ENCODE measurements at regions not wholly inside any gene's neighbourhood (a gene's known extent, or its start where the extent isn't known, plus 50 kb on each side); places are given as distances from the start of the nearest gene placed in this dataset.
A peak's percentile ranks its signal among the peaks of the same experiment; 100 is the strongest.
"Not testable (repeated sequence)": the region's sequence is repeated elsewhere in the genome, so short reads cannot be mapped to it uniquely, and the experiment has no call there.

- Histone ChIP-seq H3K4me3 (ENCODE audit: low read depth, low read length) (no peak overlapping the region), H3K9ac (ENCODE audit: low read length) (no peak overlapping the region), H3K27me3 (ENCODE audit: control insufficient read depth, insufficient read depth, low read length) (no peaks in the 10 kb centered on the region), H3K36me3 (ENCODE audit: control insufficient read depth, insufficient read depth, low read length) (no peaks in the 10 kb centered on the region), H3K4me1 (ENCODE audit: control insufficient read depth, insufficient read depth, low read length) (peaks cover 4% of the 10 kb centered on the region; the same call in 1 of the 2 replicates), H3K9me3 (ENCODE audit: control insufficient read depth, insufficient read depth, low read depth, low read length) (peaks cover 17% of the 10 kb centered on the region), H3K27ac (ENCODE audit: low read depth, low read length) (no peak overlapping the region)
These were observed 72.7 kb upstream of the SLC4A7 start for GRCh38 chr3:27556887-27557286.

GRCh38 chr3:27554706-27555105 is 70.5 kb upstream of the SLC4A7 start:
- Histone ChIP-seq H3K9me3 (ENCODE audit: control insufficient read depth, insufficient read depth, low read depth, low read length) (peaks cover 22% of the 10 kb centered on the region), H3K4me1 (ENCODE audit: control insufficient read depth, insufficient read depth, low read length) (peaks cover 1% of the 10 kb centered on the region; the same call in 1 of the 2 replicates), H3K27me3 (ENCODE audit: control insufficient read depth, insufficient read depth, low read length) (no peaks in the 10 kb centered on the region), H3K27ac (ENCODE audit: low read depth, low read length) (no peak overlapping the region), H3K36me3 (ENCODE audit: control insufficient read depth, insufficient read depth, low read length) (no peaks in the 10 kb centered on the region), H3K9ac (ENCODE audit: low read length) (no peak overlapping the region), H3K4me3 (ENCODE audit: low read depth, low read length) (no peak overlapping the region)

DNA sequence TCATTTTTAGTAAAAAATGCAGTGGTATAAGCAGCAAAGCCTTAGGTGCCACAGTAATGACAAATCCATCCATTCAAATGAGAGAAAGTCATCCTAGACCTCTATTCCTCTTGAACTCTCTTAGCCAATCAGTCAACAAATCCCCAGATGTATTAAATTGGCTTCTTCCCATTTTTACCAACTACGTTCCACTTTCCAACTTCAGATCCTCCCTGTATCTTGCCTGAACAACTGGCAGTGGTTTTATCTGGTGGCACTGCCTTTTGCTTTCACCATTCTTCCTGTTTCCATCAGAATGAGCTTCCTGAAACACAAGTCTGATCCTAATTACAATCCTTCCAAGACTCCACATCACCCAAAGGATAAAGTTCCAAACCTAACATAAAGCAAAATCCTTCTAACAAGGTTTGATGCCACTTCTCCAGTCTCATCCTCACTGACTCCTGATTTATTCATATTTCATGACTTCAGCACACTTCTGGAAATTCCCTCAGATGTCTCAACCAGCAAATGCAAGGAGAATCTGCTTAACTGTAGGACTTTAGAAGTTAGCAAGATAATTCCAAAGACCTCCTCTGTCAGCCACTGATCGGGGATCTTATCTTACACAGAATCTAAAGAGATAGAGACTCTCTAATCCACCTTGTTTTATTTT is 69.8 kb upstream of the SLC4A7 start:
- Histone ChIP-seq H3K4me1 (ENCODE audit: control insufficient read depth, insufficient read depth, low read length) (no peaks in the 10 kb centered on the region), H3K4me3 (ENCODE audit: low read depth, low read length) (no peak overlapping the region), H3K9ac (ENCODE audit: low read length) (no peak overlapping the region), H3K27me3 (ENCODE audit: control insufficient read depth, insufficient read depth, low read length) (no peaks in the 10 kb centered on the region), H3K9me3 (ENCODE audit: control insufficient read depth, insufficient read depth, low read depth, low read length) (peaks cover 22% of the 10 kb centered on the region), H3K36me3 (ENCODE audit: control insufficient read depth, insufficient read depth, low read length) (no peaks in the 10 kb centered on the region), H3K27ac (ENCODE audit: low read depth, low read length) (no peak overlapping the region)

DNA sequence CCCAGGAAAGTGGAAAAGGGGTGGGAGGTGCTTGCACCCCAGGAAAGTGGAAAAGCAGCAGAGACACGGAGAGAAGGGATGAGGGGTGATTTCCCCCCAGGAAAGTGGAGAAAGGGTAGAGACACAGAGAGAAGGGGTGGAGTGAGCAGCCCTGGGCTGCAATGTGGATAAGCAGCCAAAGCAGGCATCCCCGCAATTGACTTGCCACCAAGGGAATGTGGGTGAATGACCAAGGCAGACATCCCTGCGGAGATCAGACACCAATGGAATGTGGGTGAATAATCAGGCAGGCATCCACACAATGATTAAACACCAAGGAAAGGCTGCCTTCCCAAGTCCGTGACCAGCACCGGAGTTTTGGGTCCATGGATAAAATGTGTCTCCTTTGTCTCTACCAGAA is 68.5 kb upstream of the SLC4A7 start:
- not testable (repeated sequence) for H3K27ac ChIP-seq (ENCODE audit: low read depth, low read length); H3K9ac ChIP-seq (ENCODE audit: low read length); H3K4me3 ChIP-seq (ENCODE audit: low read depth, low read length); H3K27me3 ChIP-seq (ENCODE audit: control insufficient read depth, insufficient read depth, low read length); H3K4me1 ChIP-seq (ENCODE audit: control insufficient read depth, insufficient read depth, low read length); H3K36me3 ChIP-seq (ENCODE audit: control insufficient read depth, insufficient read depth, low read length)
- peaks cover 22% of the 10 kb centered on the region for H3K9me3 ChIP-seq (ENCODE audit: control insufficient read depth, insufficient read depth, low read depth, low read length)

DNA sequence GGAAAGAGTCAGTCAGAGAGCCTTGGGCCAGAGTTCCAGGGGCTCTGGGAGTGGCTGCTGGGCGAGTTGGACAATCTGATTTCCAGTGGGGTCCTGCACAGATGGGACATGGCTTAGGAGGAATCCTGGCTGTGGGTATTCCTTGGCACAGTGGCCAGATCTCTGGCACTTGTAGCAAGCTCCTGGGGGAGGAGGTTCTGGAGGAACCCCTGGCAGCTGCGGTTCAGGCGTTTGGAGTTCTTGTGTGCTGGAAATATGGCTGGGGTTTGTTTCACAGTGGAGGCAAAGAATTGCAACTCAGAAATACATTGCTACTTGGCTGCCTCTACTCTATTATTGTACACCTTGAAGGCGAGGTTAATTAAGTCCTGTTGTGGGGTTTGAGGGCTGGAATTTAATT is 67.2 kb upstream of the SLC4A7 start:
- H3K27ac ChIP-seq (ENCODE audit: low read depth, low read length); H3K4me1 ChIP-seq (ENCODE audit: control insufficient read depth, insufficient read depth, low read length): not testable (repeated sequence)
- peaks cover 22% of the 10 kb centered on the region for H3K9me3 ChIP-seq (ENCODE audit: control insufficient read depth, insufficient read depth, low read depth, low read length)

DNA sequence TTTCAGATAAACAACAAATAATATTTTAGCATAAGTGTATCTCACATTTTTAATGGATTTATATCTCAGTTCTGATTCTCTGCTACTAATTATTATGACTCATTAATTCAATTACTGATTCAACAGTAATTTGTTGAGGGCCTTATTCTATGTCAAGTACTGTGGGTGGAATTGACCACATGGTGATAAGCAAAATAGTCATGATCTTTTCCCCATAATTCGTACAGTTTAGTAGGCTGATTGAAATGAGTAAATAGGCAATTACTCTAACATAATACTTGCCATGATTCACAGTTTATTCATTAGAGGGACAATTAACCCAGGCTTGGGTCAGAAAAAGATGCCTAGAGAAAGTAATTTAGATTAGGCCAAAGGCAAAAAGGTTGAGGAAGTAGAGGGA is 60.9 kb upstream of the SLC4A7 start:
- H3K9ac ChIP-seq (ENCODE audit: low read length) = no peak overlapping the region
- H3K9me3 ChIP-seq (ENCODE audit: control insufficient read depth, insufficient read depth, low read depth, low read length) = no peaks in the 10 kb centered on the region
- H3K4me1 ChIP-seq (ENCODE audit: control insufficient read depth, insufficient read depth, low read length) = peaks cover 17% of the 10 kb centered on the region
- 0 out of 2 replicates have a peak overlapping the region, but pooled peaks have one; percentile 6 for H3K27ac ChIP-seq (ENCODE audit: low read depth, low read length)
- no peak overlapping the region for H3K4me3 ChIP-seq (ENCODE audit: low read depth, low read length)
- H3K36me3 ChIP-seq (ENCODE audit: control insufficient read depth, insufficient read depth, low read length) = no peaks in the 10 kb centered on the region
- H3K27me3 ChIP-seq (ENCODE audit: control insufficient read depth, insufficient read depth, low read length) = no peaks in the 10 kb centered on the region

More for the DNA sequence above, 67.2 kb upstream of the SLC4A7 start:
- H3K4me3 ChIP-seq (ENCODE audit: low read depth, low read length); H3K27me3 ChIP-seq (ENCODE audit: control insufficient read depth, insufficient read depth, low read length); H3K36me3 ChIP-seq (ENCODE audit: control insufficient read depth, insufficient read depth, low read length); H3K9ac ChIP-seq (ENCODE audit: low read length): not testable (repeated sequence)

DNA sequence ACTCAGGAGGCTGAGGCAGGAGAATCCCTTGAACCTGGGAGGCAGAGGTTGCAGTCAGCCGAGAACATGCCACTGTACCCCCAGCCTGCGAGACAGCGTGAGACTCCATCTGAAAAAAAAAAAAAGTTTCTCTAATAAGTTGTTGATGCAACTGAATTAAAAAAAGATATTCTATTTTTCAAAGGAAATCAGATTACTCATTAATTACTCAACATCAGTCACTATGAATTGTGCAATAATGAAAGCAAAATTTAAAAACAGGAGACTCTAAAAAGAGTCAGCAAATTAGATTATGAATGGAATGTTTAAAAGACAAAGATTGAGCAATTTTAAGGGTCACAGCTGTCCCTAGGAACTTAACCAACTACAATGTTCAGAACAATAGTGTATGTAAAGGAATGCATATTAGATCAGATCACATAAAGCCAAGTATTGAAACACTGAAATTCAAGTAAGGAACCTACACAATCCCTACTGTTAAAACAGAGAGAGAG is 60.2 kb upstream of the SLC4A7 start:
- H3K27ac ChIP-seq (ENCODE audit: low read depth, low read length) = 0 out of 2 replicates have a peak overlapping the region, but pooled peaks have one; percentile 6

DNA sequence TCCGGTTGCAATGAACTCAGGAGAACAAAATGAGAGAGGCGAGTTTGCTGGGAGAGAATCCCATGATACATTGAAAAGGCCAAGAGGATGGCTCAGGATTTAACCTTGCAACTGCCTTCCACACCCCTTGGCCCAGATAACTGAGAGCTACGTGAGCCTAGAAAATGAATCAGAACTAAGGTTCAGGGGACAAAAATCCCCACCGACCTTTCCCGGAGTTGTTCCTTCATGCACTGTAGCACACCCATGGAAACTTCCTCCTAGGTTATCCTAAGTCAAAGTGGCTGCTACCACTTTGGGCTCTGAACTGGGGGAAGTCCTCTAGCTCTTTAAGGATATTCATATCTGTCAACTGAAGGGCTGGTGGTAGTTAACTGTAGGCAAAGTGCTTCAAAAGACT is 58.3 kb upstream of the SLC4A7 start:
- Histone ChIP-seq H3K4me1 (ENCODE audit: control insufficient read depth, insufficient read depth, low read length) (peaks cover 17% of the 10 kb centered on the region), H3K4me3 (ENCODE audit: low read depth, low read length) (no peak overlapping the region), H3K27ac (ENCODE audit: low read depth, low read length) (no peak overlapping the region), H3K36me3 (ENCODE audit: control insufficient read depth, insufficient read depth, low read length) (no peaks in the 10 kb centered on the region), H3K9me3 (ENCODE audit: control insufficient read depth, insufficient read depth, low read depth, low read length) (no peaks in the 10 kb centered on the region), H3K9ac (ENCODE audit: low read length) (no peak overlapping the region), H3K27me3 (ENCODE audit: control insufficient read depth, insufficient read depth, low read length) (no peaks in the 10 kb centered on the region)

More for the DNA sequence above, 60.2 kb upstream of the SLC4A7 start:
- no peaks in the 10 kb centered on the region for H3K9me3 ChIP-seq (ENCODE audit: control insufficient read depth, insufficient read depth, low read depth, low read length)
- H3K4me1 ChIP-seq (ENCODE audit: control insufficient read depth, insufficient read depth, low read length) = peaks cover 17% of the 10 kb centered on the region
- no peak overlapping the region for H3K9ac ChIP-seq (ENCODE audit: low read length)
- no peaks in the 10 kb centered on the region for H3K27me3 ChIP-seq (ENCODE audit: control insufficient read depth, insufficient read depth, low read length)
- H3K36me3 ChIP-seq (ENCODE audit: control insufficient read depth, insufficient read depth, low read length) = no peaks in the 10 kb centered on the region
- no peak overlapping the region for H3K4me3 ChIP-seq (ENCODE audit: low read depth, low read length)

DNA sequence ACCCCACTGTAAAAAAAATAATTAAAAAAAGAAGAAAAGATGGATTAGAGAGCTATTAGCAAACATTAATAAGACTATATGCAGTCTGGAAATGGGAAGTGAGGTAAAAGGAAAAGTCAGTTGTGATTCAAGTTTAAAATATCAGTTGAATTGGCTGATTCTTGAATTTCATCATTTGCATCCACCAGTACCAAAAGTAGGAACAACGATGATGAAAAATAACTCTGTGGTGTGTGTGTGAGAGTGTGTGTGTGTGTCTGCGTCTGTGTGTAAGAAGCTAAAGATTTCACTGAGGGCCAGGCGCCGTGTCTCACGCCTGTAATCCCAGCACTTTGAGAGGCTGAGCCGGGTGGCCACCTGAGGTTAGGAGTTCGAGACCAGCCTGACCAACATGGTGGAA is 56.0 kb upstream of the SLC4A7 start:
- Histone ChIP-seq H3K4me3 (ENCODE audit: low read depth, low read length) (no peak overlapping the region), H3K4me1 (ENCODE audit: control insufficient read depth, insufficient read depth, low read length) (peaks cover 25% of the 10 kb centered on the region), H3K9me3 (ENCODE audit: control insufficient read depth, insufficient read depth, low read depth, low read length) (no peaks in the 10 kb centered on the region), H3K27ac (ENCODE audit: low read depth, low read length) (no peak overlapping the region), H3K36me3 (ENCODE audit: control insufficient read depth, insufficient read depth, low read length) (no peaks in the 10 kb centered on the region), H3K27me3 (ENCODE audit: control insufficient read depth, insufficient read depth, low read length) (no peaks in the 10 kb centered on the region), H3K9ac (ENCODE audit: low read length) (no peak overlapping the region)

GRCh38 chr3:27536491-27536890 is 52.3 kb upstream of the SLC4A7 start:
- Histone ChIP-seq H3K4me1 (ENCODE audit: control insufficient read depth, insufficient read depth, low read length) (peaks cover 46% of the 10 kb centered on the region), H3K4me3 (ENCODE audit: low read depth, low read length) (no peak overlapping the region), H3K27ac (ENCODE audit: low read depth, low read length) (no peak overlapping the region), H3K27me3 (ENCODE audit: control insufficient read depth, insufficient read depth, low read length) (no peaks in the 10 kb centered on the region), H3K9ac (ENCODE audit: low read length) (no peak overlapping the region), H3K36me3 (ENCODE audit: control insufficient read depth, insufficient read depth, low read length) (no peaks in the 10 kb centered on the region), H3K9me3 (ENCODE audit: control insufficient read depth, insufficient read depth, low read depth, low read length) (no peaks in the 10 kb centered on the region)

DNA sequence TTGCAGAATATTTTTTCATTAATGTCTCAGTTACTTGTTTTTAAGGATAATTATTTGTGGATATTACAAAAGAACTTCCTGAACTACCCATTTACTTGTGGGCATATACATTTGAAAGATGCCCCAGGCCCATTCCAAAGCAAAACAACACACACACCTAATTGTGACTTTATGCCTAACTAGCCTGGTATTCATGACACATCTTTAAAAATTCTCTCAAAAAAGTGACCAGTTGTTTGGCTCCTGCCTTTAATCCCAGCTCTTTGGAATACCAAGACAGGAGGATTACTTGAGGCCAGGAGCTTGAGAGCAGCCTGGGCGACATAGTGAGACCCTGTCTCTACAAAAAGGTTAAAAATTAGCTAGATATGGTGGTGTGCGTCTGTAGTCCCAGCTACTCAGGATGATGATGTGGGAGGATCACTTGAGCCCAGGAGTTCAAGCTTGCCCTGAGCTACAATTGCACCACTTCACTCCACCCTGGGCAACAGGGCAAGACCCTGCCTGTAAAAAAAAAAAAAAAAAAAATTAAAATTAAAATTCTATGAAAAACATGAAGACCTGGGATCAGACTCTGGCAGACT is 51.7 kb upstream of the SLC4A7 start:
- Histone ChIP-seq H3K9me3 (ENCODE audit: control insufficient read depth, insufficient read depth, low read depth, low read length) (no peaks in the 10 kb centered on the region), H3K4me1 (ENCODE audit: control insufficient read depth, insufficient read depth, low read length) (peaks cover 51% of the 10 kb centered on the region), H3K36me3 (ENCODE audit: control insufficient read depth, insufficient read depth, low read length) (no peaks in the 10 kb centered on the region), H3K4me3 (ENCODE audit: low read depth, low read length) (no peak overlapping the region), H3K27ac (ENCODE audit: low read depth, low read length) (peak overlapping the region; percentile 93; the same call in 1 of the 2 replicates), H3K9ac (ENCODE audit: low read length) (no peak overlapping the region), H3K27me3 (ENCODE audit: control insufficient read depth, insufficient read depth, low read length) (no peaks in the 10 kb centered on the region)

All from HUES6 (cell line).